Prostate gland (tissue), 2 donors: ENCODE measurements at regions not wholly inside any gene's neighbourhood (a gene's known extent, or its start where the extent isn't known, plus 50 kb on each side); places are given as distances from the start of the nearest gene placed in this dataset.

Experiments used
- POLR2A ChIP-seq: fragments of 450-650 bp; IDR thresholded peaks from one replicate; pipeline ENCODE4 v1.6.1; 2016; ENCODE audit warnings: antibody characterized with exemption, mild to moderate bottlenecking
- TF ChIP-seq, protein P1 (sequence below), 4 experiments: fragments of 200-600 bp in 2 of 4; fragments of 450-650 bp in 2 of 4; sonication (generic) in 2 of 4; IDR thresholded peaks; 1 replicate in 3 of 4; 2 replicates in 1 of 4; pipeline ENCODE4 v1.5.1; 2016 to 2019; ENCODE audit warnings: antibody characterized with exemption in 4 of 4, mild to moderate bottlenecking in 2 of 4, moderate library complexity in 2 of 4

DNA sequence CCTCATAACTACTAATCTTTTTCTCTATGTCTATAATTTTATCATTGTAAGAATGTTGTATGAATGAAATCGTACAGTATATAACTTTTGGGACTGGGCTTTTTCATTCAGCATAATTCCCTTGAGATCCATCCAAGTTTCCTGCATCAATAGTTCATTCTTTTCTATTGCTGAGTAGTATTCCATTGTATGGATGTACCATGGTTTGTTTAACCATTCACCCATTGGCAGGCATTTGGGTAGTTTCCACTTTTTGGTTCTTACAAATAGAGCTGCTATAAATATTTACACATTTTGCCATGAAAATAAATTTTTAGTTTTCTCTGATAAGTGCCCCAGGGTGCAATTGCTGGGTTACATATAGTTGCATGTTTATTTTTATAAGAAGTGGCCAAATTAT is 659.8 kb downstream of the RAPGEF2 start:
- TF ChIP-seq, protein P1, sequence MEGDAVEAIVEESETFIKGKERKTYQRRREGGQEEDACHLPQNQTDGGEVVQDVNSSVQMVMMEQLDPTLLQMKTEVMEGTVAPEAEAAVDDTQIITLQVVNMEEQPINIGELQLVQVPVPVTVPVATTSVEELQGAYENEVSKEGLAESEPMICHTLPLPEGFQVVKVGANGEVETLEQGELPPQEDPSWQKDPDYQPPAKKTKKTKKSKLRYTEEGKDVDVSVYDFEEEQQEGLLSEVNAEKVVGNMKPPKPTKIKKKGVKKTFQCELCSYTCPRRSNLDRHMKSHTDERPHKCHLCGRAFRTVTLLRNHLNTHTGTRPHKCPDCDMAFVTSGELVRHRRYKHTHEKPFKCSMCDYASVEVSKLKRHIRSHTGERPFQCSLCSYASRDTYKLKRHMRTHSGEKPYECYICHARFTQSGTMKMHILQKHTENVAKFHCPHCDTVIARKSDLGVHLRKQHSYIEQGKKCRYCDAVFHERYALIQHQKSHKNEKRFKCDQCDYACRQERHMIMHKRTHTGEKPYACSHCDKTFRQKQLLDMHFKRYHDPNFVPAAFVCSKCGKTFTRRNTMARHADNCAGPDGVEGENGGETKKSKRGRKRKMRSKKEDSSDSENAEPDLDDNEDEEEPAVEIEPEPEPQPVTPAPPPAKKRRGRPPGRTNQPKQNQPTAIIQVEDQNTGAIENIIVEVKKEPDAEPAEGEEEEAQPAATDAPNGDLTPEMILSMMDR (IDR thresholded peaks at IDR 0.05), result no peak
- no peak for TF ChIP-seq POLR2A
